ENCODE measurements at regions not wholly inside any gene's neighbourhood (a gene's known extent, or its start where the extent isn't known, plus 50 kb on each side); places are given as distances from the start of the nearest gene placed in this dataset.

GRCh38 chr5:60541980-60542379 is 158.0 kb downstream of the DEPDC1B start:
- no peak for DNase-seq
- H3K9me2 ChIP-seq (ENCODE audit: insufficient read depth): no peaks in the 10 kb centered on the region
- H3K4me1 ChIP-seq (replicated peaks; ENCODE audit: insufficient read depth): no peaks in the 10 kb centered on the region
- intact Hi-C loops (cut with micrococcal nuclease; ENCODE audit: unreplicated experiment): no loop called here
- H4K20me1 ChIP-seq (ENCODE audit: insufficient read depth): no peaks in the 10 kb centered on the region
- H3K9me3 ChIP-seq (ENCODE audit: insufficient read depth, low read depth): no peaks in the 10 kb centered on the region
- no peak for TF ChIP-seq CTCF (conservative IDR thresholded peaks at IDR 0.05)
- TF ChIP-seq EZH2 (IDR thresholded peaks at IDR 0.05; ENCODE audit: low read depth): no peak
- no peaks in the 10 kb centered on the region for H3K36me3 ChIP-seq (ENCODE audit: low read depth)
- no peak overlapping the region for H3K4me3 ChIP-seq
- no peaks in the 10 kb centered on the region for H3F3A ChIP-seq (ENCODE audit: insufficient read depth, low read depth)
- no peaks in the 10 kb centered on the region for H3K79me2 ChIP-seq (ENCODE audit: low read depth)
- H3K4me2 ChIP-seq: no peak overlapping the region
- no peak overlapping the region for H2AFZ ChIP-seq
- ChIA-PET POLR2A (ENCODE audit: unreplicated experiment) (no interaction called here), CTCF (no interaction called here)
- BruUV-seq (replicated peaks): no TSS peak
- no peaks in the 10 kb centered on the region for H3K27me3 ChIP-seq (ENCODE audit: insufficient read depth, low read depth)
- H3K27ac ChIP-seq: no peak overlapping the region

- Histone ChIP-seq H2AFZ (no peak overlapping the region), H3K4me3 (no peak overlapping the region), H3K27me3 (ENCODE audit: insufficient read depth, low read depth) (no peaks in the 10 kb centered on the region), H3K36me3 (ENCODE audit: low read depth) (no peaks in the 10 kb centered on the region), H3F3A (ENCODE audit: insufficient read depth, low read depth) (no peaks in the 10 kb centered on the region), H3K9me2 (ENCODE audit: insufficient read depth) (no peaks in the 10 kb centered on the region), H3K27ac (no peak overlapping the region), H4K20me1 (ENCODE audit: insufficient read depth) (no peaks in the 10 kb centered on the region), H3K4me2 (no peak overlapping the region), H3K79me2 (ENCODE audit: low read depth) (no peaks in the 10 kb centered on the region), H3K4me1 (replicated peaks; ENCODE audit: insufficient read depth) (no peaks in the 10 kb centered on the region), H3K9me3 (ENCODE audit: insufficient read depth, low read depth) (no peaks in the 10 kb centered on the region)
- intact Hi-C loops (cut with micrococcal nuclease; ENCODE audit: unreplicated experiment): no loop called here
- DNase-seq: no peak
- ChIA-PET CTCF (no interaction called here), POLR2A (ENCODE audit: unreplicated experiment) (no interaction called here)
- BruUV-seq (replicated peaks): no TSS peak
- no peak for TF ChIP-seq CTCF (conservative IDR thresholded peaks at IDR 0.05)
- TF ChIP-seq EZH2 (IDR thresholded peaks at IDR 0.05; ENCODE audit: low read depth): no peak
Observed at GRCh38 chr5:60540856-60541805, 158.8 kb downstream of the DEPDC1B start.

GRCh38 chr5:60538955-60539866 is 160.8 kb downstream of the DEPDC1B start:
- ChIA-PET POLR2A (ENCODE audit: unreplicated experiment) (no interaction called here), CTCF (no interaction called here)
- Histone ChIP-seq H2AFZ (no peak overlapping the region), H3K9me3 (ENCODE audit: insufficient read depth, low read depth) (no peaks in the 10 kb centered on the region), H3K4me2 (no peak overlapping the region), H4K20me1 (ENCODE audit: insufficient read depth) (no peaks in the 10 kb centered on the region), H3K27ac (no peak overlapping the region), H3K27me3 (ENCODE audit: insufficient read depth, low read depth) (no peaks in the 10 kb centered on the region), H3K4me1 (replicated peaks; ENCODE audit: insufficient read depth) (no peaks in the 10 kb centered on the region), H3K9me2 (ENCODE audit: insufficient read depth) (no peaks in the 10 kb centered on the region), H3F3A (ENCODE audit: insufficient read depth, low read depth) (no peaks in the 10 kb centered on the region), H3K36me3 (ENCODE audit: low read depth) (no peaks in the 10 kb centered on the region), H3K79me2 (ENCODE audit: low read depth) (no peaks in the 10 kb centered on the region), H3K4me3 (no peak overlapping the region)
- no peak for TF ChIP-seq CTCF (conservative IDR thresholded peaks at IDR 0.05)
- TF ChIP-seq EZH2 (IDR thresholded peaks at IDR 0.05; ENCODE audit: low read depth): no peak
- no TSS peak for BruUV-seq (replicated peaks)
- no peak for DNase-seq
- intact Hi-C loops (cut with micrococcal nuclease; ENCODE audit: unreplicated experiment): no loop called here
